GM19438 (cell line): ENCODE measurements at regions not wholly inside any gene's neighbourhood (a gene's known extent, or its start where the extent isn't known, plus 50 kb on each side); places are given as distances from the start of the nearest gene placed in this dataset.

Experiments used
- ATAC-seq: cut with Tn5 transposase; IDR thresholded peaks from one replicate; pipeline ENCODE4 v1.9.1; 2021; ENCODE audit warnings: low read depth; ENCODE audit not compliant: unreplicated experiment

DNA sequence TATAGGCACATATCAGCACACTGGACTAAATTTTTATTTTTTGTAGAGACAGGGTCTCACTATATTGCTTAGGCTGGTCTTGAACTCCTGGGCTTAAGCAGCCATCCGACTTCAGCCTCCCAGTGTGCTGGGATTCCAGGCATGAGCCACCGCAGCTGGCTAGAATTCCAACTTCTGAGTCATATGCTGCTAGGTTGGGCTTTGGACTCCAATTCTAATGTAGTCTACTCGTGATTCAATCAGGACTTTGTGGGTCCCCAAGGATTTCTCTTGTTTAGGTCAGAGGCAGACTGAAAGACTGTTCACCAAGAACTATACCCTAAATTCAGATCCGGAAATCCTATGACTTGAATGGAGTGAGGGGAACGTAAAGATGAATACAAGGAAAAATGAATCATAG lies 68.2 kb upstream of the CHD1 start:
- no peak for ATAC-seq

DNA sequence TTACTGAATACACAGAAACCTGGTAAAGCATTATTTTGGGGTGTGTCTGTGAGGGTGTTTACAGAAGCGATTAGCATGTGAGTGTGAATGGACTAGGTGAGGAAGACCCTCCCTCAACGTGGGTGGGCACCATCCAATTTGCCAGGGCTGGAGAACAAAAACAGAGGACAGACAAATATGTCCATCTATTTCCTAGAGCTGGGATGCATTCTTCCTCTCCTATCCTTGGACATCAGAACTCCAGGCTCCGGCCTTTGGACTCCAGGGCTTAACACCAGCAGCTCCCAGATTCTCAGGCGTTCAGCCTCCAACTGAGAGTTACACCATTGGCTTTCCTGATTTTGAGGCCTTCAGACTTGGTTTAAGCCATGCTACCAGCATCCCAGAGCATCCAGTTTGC lies 65.8 kb upstream of the CHD1 start:
- ATAC-seq = no peak

DNA sequence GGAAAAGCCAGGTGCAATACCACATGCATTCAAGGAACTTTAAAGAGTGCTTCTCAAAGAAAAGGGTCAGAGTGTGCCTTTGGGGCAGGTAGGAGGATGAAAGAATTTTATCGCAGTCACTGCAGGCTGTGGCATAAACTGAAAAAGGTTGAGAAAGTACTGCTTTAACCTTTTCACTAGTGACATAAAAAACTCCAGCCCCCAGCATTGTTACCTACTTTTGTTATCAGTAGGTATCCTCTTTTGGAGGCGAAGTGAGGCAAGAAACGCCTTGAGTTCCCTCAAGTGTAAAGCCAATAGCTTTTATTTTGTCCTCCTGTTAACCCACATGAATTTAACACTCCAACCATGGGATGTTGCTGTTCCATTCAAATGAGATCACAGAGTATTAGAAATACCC lies 64.7 kb upstream of the CHD1 start:
- ATAC-seq = no peak

DNA sequence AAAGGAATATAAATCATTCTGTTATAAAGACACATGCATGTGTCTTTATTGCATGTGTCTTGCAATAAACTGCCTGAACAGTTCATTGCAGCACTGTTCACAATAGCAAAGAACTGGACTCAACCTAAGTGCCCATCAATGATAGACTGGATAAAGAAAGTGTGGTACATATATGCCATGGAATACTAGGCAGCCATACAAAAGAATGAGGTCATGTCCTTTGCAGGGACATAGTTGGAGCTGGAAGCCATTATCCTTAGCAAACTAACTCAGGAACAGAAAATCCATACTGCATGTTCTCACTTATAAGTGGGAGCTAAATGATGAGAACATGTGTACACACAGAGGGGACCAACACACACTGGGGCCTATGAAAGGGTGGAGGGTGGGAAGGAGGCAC lies 63.7 kb upstream of the CHD1 start:
- ATAC-seq = no peak

DNA sequence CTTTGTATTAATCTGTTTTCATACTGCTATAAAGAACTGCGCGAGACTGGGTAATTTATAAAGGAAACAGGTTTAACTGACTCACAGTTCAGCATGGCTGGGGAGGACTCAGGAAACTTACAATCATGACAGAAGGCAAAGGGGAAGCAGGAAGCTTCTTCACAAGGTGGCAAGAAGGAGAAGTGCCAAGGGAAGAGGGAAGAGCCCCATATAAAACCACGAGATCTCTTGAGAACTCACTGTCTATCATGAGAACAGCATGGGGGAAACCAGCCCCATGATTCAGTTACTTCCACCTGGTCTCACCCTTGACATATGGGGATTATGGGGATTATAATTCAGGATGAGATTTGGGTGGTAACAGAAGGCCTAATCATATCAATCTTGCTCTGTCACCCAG lies 60.9 kb upstream of the CHD1 start:
- no peak for ATAC-seq

DNA sequence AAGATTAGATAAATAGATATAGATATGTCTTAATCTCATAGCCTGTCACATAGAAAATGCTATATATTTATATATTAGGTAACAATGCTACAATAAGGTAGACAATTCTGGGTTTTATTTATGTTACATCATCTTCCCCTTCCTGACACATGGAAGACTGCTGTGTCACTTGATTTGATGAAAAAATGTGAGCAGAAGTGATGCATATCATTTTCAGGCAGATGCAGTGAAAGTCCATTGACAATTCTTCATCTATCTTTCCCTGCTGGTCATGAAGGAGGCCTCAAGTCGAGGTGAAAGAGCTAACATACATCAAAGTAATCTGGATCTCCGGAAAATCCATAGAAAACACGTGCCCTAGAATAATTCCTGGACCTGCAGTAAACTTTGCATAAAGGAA lies 57.8 kb upstream of the CHD1 start:
- ATAC-seq = no peak

DNA sequence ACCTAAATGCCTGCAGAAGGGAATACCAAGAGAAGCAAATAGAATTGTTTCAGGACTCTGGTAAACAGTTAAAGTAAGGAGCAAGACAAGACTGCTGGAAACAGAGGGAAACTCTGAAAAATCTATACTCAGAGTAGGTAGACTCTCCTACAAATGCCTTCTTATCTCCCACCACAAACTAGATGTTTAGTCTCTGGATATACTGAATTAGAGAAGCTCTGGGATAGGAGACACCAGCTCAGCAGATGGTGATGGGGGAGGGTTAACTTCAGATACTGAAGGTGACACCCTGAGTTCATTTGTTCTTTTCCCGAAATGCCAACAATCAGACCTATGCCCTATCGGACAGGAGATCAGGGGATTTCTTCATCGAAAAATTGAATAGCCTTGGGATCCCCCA lies 54.1 kb upstream of the CHD1 start:
- no peak for ATAC-seq
